Glutamatergic neuron (in vitro differentiated cells): ENCODE measurements at regions not wholly inside any gene's neighbourhood (a gene's known extent, or its start where the extent isn't known, plus 50 kb on each side); places are given as distances from the start of the nearest gene placed in this dataset.

Source experiments
- DNase-seq: peaks from one replicate; pipeline ENCODE4 v3.0.0; 2022
- H3K27ac Mint-ChIP-seq: one replicate; pipeline ENCODE4 v1.8.0; 2020; ENCODE audit warnings: mild to moderate bottlenecking, mixed read lengths, inconsistent platforms; ENCODE audit not compliant: unreplicated experiment
- H3K27me3 Mint-ChIP-seq: one replicate; pipeline ENCODE4 v1.8.0; 2020; ENCODE audit warnings: mild to moderate bottlenecking, moderate library complexity, mixed read lengths, inconsistent platforms; ENCODE audit not compliant: unreplicated experiment
- H3K36me3 Mint-ChIP-seq: one replicate; pipeline ENCODE4 v1.8.0; 2020; ENCODE audit warnings: mild to moderate bottlenecking, mixed read lengths, inconsistent platforms; ENCODE audit not compliant: unreplicated experiment
- H3K4me1 Mint-ChIP-seq: one replicate; pipeline ENCODE4 v1.8.0; 2020; ENCODE audit warnings: mild to moderate bottlenecking, low read depth, mixed read lengths, inconsistent platforms; ENCODE audit not compliant: unreplicated experiment
- H3K4me3 Mint-ChIP-seq: one replicate; pipeline ENCODE4 v1.8.0; 2020; ENCODE audit warnings: mild to moderate bottlenecking, mixed read lengths, inconsistent platforms; ENCODE audit not compliant: unreplicated experiment
- H3K9me3 Mint-ChIP-seq: one replicate; pipeline ENCODE4 v1.8.0; 2020; ENCODE audit warnings: mild to moderate bottlenecking, moderate library complexity, mixed read lengths, inconsistent platforms; ENCODE audit not compliant: unreplicated experiment
- TF ChIP-seq, protein P1 (sequence below): fragments of 200-600 bp; sonication (generic); IDR thresholded peaks from one replicate; pipeline ENCODE4 v1.5.0; 2021; ENCODE audit not compliant: partially characterized antibody, unreplicated experiment

- TF ChIP-seq, protein P1, sequence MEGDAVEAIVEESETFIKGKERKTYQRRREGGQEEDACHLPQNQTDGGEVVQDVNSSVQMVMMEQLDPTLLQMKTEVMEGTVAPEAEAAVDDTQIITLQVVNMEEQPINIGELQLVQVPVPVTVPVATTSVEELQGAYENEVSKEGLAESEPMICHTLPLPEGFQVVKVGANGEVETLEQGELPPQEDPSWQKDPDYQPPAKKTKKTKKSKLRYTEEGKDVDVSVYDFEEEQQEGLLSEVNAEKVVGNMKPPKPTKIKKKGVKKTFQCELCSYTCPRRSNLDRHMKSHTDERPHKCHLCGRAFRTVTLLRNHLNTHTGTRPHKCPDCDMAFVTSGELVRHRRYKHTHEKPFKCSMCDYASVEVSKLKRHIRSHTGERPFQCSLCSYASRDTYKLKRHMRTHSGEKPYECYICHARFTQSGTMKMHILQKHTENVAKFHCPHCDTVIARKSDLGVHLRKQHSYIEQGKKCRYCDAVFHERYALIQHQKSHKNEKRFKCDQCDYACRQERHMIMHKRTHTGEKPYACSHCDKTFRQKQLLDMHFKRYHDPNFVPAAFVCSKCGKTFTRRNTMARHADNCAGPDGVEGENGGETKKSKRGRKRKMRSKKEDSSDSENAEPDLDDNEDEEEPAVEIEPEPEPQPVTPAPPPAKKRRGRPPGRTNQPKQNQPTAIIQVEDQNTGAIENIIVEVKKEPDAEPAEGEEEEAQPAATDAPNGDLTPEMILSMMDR = no peak
- no peaks in the 10 kb centered on the region for H3K9me3 Mint-ChIP-seq
- no peaks in the 10 kb centered on the region for H3K4me1 Mint-ChIP-seq
- no peak overlapping the region for H3K4me3 Mint-ChIP-seq
- no peaks in the 10 kb centered on the region for H3K36me3 Mint-ChIP-seq
- DNase-seq = no peak
- H3K27me3 Mint-ChIP-seq = no peaks in the 10 kb centered on the region
- no peak overlapping the region for H3K27ac Mint-ChIP-seq
Observed at GRCh38 chr2:145166731-145167302, 646.9 kb upstream of the ZEB2 start.

GRCh38 chr2:145161656-145162055 lies 641.7 kb upstream of the ZEB2 start:
- DNase-seq = no peak
- TF ChIP-seq, protein P1 = no peak
- no peak overlapping the region for H3K27ac Mint-ChIP-seq
- no peaks in the 10 kb centered on the region for H3K36me3 Mint-ChIP-seq
- no peaks in the 10 kb centered on the region for H3K4me1 Mint-ChIP-seq
- H3K4me3 Mint-ChIP-seq = no peak overlapping the region
- no peaks in the 10 kb centered on the region for H3K27me3 Mint-ChIP-seq
- H3K9me3 Mint-ChIP-seq = no peaks in the 10 kb centered on the region

- Mint-ChIP-seq H3K4me1 (no peaks in the 10 kb centered on the region), H3K27me3 (no peaks in the 10 kb centered on the region), H3K4me3 (no peak overlapping the region), H3K36me3 (no peaks in the 10 kb centered on the region), H3K9me3 (no peaks in the 10 kb centered on the region), H3K27ac (no peak overlapping the region)
- DNase-seq = no peak
- TF ChIP-seq, protein P1 = no peak
Observed at GRCh38 chr2:145160855-145161254, 640.9 kb upstream of the ZEB2 start.

DNA sequence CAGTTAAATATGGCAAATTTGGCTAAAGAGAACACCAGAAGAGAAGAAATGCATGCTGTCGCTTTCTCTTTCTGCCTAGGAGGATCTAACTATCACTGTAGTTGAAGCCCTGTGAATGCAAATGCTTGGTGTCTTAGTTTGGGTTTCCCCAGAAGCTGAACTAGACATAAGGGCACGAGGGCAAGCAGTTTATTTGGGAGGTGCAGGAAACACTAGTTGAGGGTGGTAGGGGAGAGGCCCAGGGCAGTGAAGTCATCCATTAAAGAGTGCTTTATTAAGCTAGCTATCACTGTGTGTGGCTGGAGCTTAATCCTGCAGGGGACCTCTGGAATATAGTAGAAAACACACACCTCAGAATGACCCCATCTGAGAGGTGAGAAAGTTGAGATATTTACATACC lies 639.8 kb upstream of the ZEB2 start:
- no peak overlapping the region for H3K27ac Mint-ChIP-seq
- DNase-seq = no peak
- H3K36me3 Mint-ChIP-seq = no peaks in the 10 kb centered on the region
- TF ChIP-seq, protein P1 = no peak
- H3K4me3 Mint-ChIP-seq = no peak overlapping the region
- no peaks in the 10 kb centered on the region for H3K4me1 Mint-ChIP-seq
- no peaks in the 10 kb centered on the region for H3K27me3 Mint-ChIP-seq
- H3K9me3 Mint-ChIP-seq = no peaks in the 10 kb centered on the region

GRCh38 chr2:145157741-145158591 lies 638.0 kb upstream of the ZEB2 start:
- Mint-ChIP-seq H3K4me1 (no peaks in the 10 kb centered on the region), H3K4me3 (no peak overlapping the region), H3K9me3 (no peaks in the 10 kb centered on the region), H3K27me3 (no peaks in the 10 kb centered on the region), H3K27ac (no peak overlapping the region), H3K36me3 (no peaks in the 10 kb centered on the region)
- TF ChIP-seq, protein P1 = no peak
- no peak for DNase-seq
